GM19023 (cell line): ENCODE measurements at regions not wholly inside any gene's neighbourhood (a gene's known extent, or its start where the extent isn't known, plus 50 kb on each side); places are given as distances from the start of the nearest gene placed in this dataset.

ENCODE experiments used
- ATAC-seq: cut with Tn5 transposase; IDR thresholded peaks from one replicate; pipeline ENCODE4 v1.9.1; 2021; ENCODE audit warnings: mild to moderate bottlenecking, moderate library complexity; ENCODE audit not compliant: unreplicated experiment

GRCh38 chr20:57837208-57838035 lies 127.6 kb upstream of the PMEPA1 start:
- no peak for ATAC-seq

GRCh38 chr20:57835588-57836455 lies 126.0 kb upstream of the PMEPA1 start:
- no peak for ATAC-seq

GRCh38 chr20:57835074-57835452 lies 125.2 kb upstream of the PMEPA1 start:
- ATAC-seq: no peak

- no peak for ATAC-seq
These were observed 124.7 kb upstream of the PMEPA1 start for GRCh38 chr20:57834306-57835073.

GRCh38 chr20:57831993-57832585 lies 122.3 kb upstream of the PMEPA1 start:
- ATAC-seq: no peak

- ATAC-seq: no peak
These were observed 121.6 kb upstream of the PMEPA1 start for GRCh38 chr20:57831326-57831992.

- ATAC-seq: no peak
These were observed 120.7 kb upstream of the PMEPA1 start for GRCh38 chr20:57830515-57830895.

- ATAC-seq: no peak
These were observed 120.1 kb upstream of the PMEPA1 start for GRCh38 chr20:57829805-57830514.

GRCh38 chr20:57829336-57829735 lies 119.5 kb upstream of the PMEPA1 start:
- ATAC-seq: no peak

- no peak for ATAC-seq
These were observed 118.9 kb upstream of the PMEPA1 start for GRCh38 chr20:57828696-57829095.

GRCh38 chr20:57826666-57827287 lies 117.0 kb upstream of the PMEPA1 start:
- no peak for ATAC-seq

- ATAC-seq: no peak
These were observed 115.1 kb upstream of the PMEPA1 start for GRCh38 chr20:57824909-57825308.

- no peak for ATAC-seq
These were observed 112.1 kb upstream of the PMEPA1 start for GRCh38 chr20:57821935-57822334.

GRCh38 chr20:57819691-57820380 lies 110.0 kb upstream of the PMEPA1 start:
- ATAC-seq: no peak

- no peak for ATAC-seq
These were observed 109.5 kb upstream of the PMEPA1 start for GRCh38 chr20:57819291-57819690.

GRCh38 chr20:57818418-57819181 lies 108.8 kb upstream of the PMEPA1 start:
- no peak for ATAC-seq

- no peak for ATAC-seq
These were observed 105.6 kb upstream of the PMEPA1 start for GRCh38 chr20:57815405-57815804.

- ATAC-seq: no peak
These were observed 104.7 kb upstream of the PMEPA1 start for GRCh38 chr20:57814529-57814928.
